Fibroblast of skin of scalp (primary cell): ENCODE measurements at regions not wholly inside any gene's neighbourhood (a gene's known extent, or its start where the extent isn't known, plus 50 kb on each side); places are given as distances from the start of the nearest gene placed in this dataset.
"Not testable (repeated sequence)": the region's sequence is repeated elsewhere in the genome, so short reads cannot be mapped to it uniquely, and the experiment has no call there.

Experiments
- DNase-seq: peaks from one replicate; pipeline ENCODE4 v3.0.0-alpha.2; 2013

- DNase-seq: no peak
These were observed 68.0 kb downstream of the CBLN4 start for GRCh38 chr20:55937283-55937682.

GRCh38 chr20:55936209-55936595 lies 69.1 kb downstream of the CBLN4 start:
- DNase-seq: no peak

- no peak for DNase-seq
These were observed 69.7 kb downstream of the CBLN4 start for GRCh38 chr20:55935448-55936208.

GRCh38 chr20:55934146-55934545 lies 71.2 kb downstream of the CBLN4 start:
- DNase-seq: no peak

- not testable (repeated sequence) for DNase-seq
These were observed 74.4 kb downstream of the CBLN4 start for GRCh38 chr20:55930876-55931275.

- no peak for DNase-seq
These were observed 77.1 kb downstream of the CBLN4 start for GRCh38 chr20:55928266-55928665.

GRCh38 chr20:55919956-55920355 lies 85.4 kb downstream of the CBLN4 start:
- DNase-seq: no peak

GRCh38 chr20:55919319-55919718 lies 86.0 kb downstream of the CBLN4 start:
- no peak for DNase-seq

- DNase-seq: no peak
These were observed 86.8 kb downstream of the CBLN4 start for GRCh38 chr20:55918471-55918870.

- no peak for DNase-seq
These were observed 112.3 kb downstream of the CBLN4 start for GRCh38 chr20:55893031-55893430.

- no peak for DNase-seq
These were observed 116.6 kb downstream of the CBLN4 start for GRCh38 chr20:55888685-55889084.

GRCh38 chr20:55882910-55883309 lies 122.4 kb downstream of the CBLN4 start:
- DNase-seq: no peak

- no peak for DNase-seq
These were observed 123.0 kb downstream of the CBLN4 start for GRCh38 chr20:55882286-55882685.

- no peak for DNase-seq
These were observed 124.1 kb downstream of the CBLN4 start for GRCh38 chr20:55881204-55881603.

GRCh38 chr20:55880361-55880760 lies 125.0 kb downstream of the CBLN4 start:
- no peak for DNase-seq

- DNase-seq: no peak
These were observed 150.3 kb downstream of the CBLN4 start for GRCh38 chr20:55855052-55855451.

- DNase-seq: no peak
These were observed 175.0 kb downstream of the CBLN4 start for GRCh38 chr20:55830121-55830827.

- DNase-seq: no peak
These were observed 200.2 kb downstream of the CBLN4 start for GRCh38 chr20:55805138-55805537.

GRCh38 chr20:55800552-55801245 lies 204.6 kb downstream of the CBLN4 start:
- DNase-seq: no peak

- no peak for DNase-seq
These were observed 211.3 kb downstream of the CBLN4 start for GRCh38 chr20:55793986-55794385.

- no peak for DNase-seq
These were observed 213.3 kb downstream of the CBLN4 start for GRCh38 chr20:55792049-55792448.

GRCh38 chr20:55790178-55790577 lies 215.1 kb downstream of the CBLN4 start:
- no peak for DNase-seq

- DNase-seq: no peak
These were observed 221.3 kb downstream of the CBLN4 start for GRCh38 chr20:55784036-55784435.

GRCh38 chr20:55783381-55783780 lies 221.9 kb downstream of the CBLN4 start:
- no peak for DNase-seq
